ENCODE measurements at regions not wholly inside any gene's neighbourhood (a gene's known extent, or its start where the extent isn't known, plus 50 kb on each side); places are given as distances from the start of the nearest gene placed in this dataset.

DNA sequence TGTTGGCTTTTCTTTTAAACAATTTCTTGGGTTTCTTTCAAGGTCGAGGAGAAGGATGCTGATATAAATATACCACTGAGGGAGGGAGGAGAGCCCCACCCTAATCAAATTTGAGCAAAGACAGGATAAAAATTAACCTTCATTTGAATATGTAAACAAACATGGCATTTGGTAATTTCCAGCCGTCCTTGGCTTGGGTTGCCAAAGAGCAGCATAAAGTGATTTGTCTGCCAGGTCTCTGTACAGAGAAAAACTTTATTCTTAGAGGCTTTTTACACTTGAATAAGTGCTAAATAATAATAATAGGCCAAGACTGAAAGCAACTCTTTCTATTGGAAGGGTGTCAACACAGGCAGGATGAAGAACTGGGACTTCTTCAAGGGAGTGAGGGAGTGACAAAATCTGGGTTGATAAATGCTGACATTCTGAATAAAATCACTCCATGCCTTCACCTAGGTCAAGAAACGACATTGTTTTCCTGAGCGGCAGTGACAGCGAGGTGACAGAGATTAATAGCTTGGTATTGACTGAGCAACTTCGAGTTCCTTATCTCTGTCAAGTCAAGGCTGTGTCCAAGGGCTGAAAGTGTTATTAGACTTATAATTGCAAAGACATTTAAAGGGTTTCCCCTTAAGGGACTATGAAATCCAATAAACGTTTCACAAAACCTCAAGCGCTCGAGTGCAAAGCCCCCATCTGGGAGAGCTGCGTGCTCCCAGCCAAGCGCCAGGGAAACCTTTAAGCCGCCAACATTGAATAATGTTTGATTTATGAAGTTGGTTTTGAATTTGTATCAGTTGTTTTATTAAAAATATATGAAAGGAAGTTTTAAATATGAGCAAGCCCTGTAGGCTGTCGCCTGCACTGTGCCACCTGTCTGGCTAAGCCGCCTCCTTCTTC lies 269.5 kb upstream of the N4BP1 start:
- no peak for DNase-seq

DNA sequence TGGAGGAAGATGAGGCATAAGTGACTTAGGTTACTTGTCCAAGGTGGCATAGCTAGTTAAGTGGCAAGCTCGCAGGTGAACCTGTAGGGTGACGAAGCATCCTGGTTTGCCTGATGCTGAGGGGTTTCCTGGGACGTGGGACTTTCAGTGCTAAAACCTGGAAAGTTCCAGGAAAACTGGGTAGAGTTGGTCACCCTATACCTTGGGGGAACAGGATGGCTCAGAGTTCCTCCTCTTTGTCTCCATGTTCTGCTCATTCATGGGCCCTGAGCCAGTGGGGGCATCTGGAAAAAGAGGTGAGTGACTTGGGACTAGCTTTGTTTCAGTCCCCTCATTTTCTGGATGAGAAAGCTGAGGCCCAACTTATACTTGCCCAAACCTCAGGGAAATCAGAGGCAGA lies 268.0 kb upstream of the N4BP1 start:
- DNase-seq, result no peak

DNA sequence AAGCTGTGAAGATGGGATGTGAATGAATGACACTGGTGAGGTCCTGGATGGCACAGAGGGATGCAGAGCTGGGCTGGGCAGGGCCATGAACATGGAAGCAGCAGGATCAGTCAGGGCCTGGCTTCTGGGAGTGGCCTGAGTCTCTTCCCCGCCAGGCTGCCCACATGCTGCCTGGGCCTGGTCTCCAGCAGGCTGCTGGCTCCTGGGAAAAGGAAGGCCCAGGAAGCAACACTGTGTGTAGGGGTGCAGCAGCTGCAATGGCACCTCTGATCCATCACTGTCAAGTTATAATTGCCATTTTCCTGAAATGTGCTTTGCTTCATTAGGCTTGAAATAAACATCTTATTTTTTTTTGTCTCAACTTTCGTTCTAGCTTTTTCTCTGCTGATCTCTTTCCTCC lies 260.2 kb upstream of the N4BP1 start:
- DNase-seq, result no peak

DNA sequence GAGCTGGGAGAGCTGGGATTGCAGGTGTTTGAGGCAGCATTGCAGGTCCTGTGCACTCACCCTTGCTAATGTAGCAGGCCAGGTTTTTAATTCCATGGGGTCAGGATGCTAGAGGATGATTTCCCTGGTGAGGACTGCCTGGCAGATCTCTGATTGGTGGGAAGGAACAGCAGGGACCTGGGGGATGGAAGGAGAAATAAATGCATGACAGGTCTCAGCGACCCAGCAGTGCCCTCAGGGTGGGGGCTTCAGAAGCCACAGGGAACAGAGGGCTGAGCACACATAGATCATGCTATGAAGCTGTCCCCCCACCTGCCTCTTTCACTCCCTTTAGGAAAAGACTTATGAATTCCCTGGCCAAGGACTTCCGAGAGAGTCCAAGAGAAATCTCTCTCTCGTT lies 255.5 kb upstream of the N4BP1 start:
- no peak for DNase-seq

DNA sequence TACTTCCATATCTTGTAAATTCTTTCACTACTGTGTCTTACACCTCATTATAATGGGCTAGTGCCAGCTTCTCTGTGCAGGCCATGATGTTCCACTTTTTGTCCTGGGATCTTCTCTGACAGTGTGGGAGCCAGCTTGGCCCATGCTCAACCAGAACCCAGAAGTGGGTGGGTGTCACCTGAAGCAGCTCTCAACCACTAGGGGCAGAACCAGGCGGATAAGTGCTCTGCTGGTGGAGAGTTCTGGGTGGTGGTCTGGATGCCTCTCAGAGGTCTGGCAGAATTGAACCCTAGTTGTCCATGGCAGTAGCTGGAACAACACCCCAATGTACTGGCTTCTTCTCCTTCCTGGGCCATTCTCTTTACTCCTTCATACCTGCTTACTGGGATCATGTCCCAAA lies 254.1 kb upstream of the N4BP1 start:
- no peak for DNase-seq

DNA sequence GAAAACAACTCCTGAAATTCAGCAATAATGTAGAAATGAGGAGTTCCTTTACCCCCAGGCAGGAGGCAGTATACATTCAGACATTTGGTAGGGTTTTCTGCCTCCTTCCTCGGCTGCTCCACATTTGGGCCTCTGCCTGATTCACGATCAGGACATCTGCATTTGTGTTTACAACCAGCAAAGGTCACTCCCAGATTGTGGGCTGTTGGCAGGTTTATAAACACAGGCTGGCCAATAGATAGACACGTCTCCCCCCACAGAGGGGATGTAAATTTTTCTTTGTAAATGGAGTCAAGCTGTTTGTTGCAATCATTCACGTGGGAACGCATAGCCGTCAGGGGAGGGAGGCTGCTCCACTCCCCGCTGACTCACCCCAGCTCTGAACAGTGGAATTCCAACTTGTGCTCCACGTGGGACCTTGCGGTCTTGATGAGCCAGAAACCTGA lies 252.1 kb upstream of the N4BP1 start:
- no peak for DNase-seq

DNA sequence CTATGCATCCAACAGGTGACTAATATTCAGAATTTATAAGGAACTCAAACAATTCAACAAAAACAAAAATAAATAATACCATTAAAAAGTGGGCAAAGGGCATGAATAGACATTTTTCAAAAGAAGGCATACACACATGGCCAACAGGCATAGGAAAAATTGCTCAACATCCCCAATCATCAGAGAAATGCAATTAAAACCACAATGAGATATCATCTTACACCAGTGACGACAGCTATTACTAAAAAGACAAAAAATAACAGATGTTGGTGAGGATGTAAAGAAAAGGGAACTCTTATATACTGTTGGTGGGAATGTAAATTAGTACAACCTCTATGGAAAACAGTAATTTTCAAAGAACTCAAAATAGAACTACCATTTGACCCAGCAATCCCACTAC lies 250.4 kb upstream of the N4BP1 start:
- DNase-seq, result no peak

DNA sequence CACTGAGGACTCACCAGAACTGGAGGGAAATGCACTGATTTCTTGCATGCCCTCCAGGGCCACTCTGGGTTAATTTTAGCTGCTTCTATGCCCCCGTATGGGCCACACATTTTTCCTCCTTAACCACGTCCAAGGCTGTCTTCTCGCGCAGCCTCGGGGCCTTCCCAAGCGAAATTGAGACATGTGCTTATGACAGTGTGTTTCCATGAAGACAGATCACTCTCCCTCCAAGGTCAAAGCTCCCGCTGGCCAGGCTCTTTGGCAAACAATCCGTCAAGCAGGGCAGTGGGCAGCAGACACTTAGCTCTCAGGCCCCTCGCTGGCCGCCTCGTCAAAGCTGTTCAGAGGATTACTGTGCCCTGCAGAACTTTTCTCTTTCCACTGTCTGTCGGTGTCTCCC lies 243.0 kb upstream of the N4BP1 start:
- DNase-seq, result no peak

DNA sequence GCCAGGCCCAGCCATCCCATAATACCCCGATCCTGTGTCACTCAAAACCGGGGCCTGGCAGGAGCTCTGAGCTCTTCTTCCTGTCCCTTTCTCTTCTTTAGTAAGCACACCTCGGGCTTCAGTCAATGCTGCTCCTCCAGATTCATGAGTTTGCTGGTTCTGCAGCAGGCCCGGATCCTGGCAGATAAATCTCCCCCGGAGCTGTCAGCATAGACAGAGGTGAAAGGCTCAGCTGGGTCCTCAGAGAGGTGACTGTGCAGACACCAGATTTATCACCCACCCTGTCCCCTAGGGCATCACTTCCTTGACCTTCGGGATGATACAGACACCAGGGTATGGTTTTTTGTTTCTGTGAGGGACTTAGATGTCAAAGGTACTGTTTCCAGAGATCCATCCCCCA lies 242.5 kb upstream of the N4BP1 start:
- no peak for DNase-seq

DNA sequence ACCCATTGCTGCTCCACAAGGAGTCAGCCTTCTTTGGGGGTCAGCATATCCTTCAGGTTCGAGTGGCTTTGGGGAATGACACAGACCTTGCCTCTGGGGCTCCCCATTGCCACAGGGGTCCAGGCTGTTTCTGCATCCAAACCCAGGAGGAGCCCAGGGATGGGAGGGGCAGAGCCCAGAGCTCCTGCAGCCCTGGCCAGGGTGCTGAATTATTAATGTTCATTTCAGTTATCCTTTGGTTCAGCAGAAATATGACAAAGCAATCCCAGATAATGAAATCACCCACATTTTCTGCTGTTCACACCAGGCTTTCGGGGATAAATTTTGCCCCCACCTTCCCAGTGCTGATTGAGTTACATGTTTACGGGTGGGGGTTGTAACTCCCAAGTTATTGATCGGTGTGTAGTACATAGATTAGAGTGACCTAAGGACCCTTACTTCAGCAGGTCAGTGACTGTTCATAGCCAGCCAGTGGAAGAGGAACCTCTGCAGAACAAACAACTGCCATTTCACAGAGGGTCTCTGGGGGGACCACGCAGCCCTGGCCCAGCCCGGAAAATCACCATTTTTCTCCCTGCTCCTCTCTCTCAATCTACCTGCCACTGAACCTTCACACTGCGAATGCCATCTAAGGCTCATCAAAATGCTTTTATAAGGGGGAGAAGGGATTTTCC lies 240.3 kb upstream of the N4BP1 start:
- DNase-seq, result no peak

DNA sequence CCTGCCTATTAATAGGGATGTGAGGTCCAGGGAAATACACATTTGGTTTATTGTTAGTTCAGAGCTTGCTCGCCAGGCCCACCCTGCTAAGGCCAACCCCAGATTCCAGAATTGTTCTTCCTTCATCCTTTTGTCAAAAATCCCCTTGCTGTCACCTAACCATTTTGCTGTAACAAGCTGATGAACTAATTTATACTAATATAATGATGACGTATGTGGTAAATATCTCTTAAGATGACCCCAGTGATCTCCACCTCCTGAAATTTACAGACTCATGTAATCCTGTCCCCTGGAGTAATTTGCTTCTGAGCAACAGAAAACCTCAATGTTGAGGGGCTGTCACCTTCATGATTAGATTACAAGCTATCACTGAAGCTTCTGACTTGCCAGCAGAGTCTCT lies 236.3 kb upstream of the N4BP1 start:
- no peak for DNase-seq

DNA sequence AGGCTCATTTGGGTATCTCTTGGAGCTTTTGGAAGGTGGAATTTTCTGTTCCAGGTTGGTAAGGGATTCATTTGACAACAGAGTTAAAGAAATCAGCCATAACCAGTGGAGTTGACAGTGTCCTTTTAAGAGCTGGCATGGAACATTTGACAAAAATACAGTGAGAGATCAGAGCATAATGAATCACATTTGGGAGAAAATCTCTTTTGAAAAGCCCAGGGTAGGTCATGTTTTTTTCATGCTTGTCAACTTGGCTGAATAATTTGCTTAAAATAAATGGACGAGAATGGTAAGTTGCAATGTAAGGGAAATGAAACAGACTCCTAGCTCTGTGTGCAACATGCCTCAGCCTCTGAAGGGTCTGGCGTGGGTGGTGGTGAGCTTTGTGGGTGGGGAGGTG lies 235.3 kb upstream of the N4BP1 start:
- DNase-seq, result no peak

DNA sequence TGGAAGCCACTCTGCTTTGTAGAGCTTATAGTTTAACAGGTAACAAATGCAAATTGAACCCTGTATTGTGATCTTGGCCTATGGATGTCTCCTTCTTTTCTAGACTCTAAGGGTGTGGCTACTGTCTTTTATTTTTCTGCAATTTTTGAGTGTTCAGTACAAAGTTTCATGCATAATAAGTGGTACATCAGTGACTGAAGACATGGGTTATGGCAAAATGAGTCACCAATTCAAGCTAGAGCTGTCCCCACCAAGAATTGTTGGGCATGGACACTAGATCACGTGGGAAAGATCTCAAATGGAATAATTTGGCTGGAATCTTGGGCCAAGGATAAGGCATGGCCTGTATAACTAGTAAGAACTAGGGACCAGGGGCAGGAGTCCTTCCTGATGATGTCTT lies 228.4 kb upstream of the N4BP1 start:
- no peak for DNase-seq

DNA sequence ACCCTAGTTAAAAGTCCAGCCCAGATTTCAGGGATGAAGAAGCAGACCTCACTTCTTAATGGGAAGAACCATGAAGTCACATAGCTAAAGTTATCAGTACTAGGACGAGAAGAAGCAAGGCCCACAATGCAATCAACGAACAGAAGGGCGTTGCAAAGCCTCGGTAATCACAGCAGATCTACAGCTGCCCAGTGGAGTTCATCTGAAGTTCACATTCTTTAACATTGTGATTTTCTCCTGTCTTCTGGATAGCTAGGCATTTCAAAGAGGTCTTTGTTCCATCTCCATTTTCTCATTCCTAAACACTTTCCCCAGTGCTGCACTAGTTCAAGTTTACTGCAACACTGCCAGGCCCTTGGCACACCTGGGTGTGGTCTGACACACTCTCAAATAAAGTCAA lies 226.7 kb upstream of the N4BP1 start:
- DNase-seq, result no peak

DNA sequence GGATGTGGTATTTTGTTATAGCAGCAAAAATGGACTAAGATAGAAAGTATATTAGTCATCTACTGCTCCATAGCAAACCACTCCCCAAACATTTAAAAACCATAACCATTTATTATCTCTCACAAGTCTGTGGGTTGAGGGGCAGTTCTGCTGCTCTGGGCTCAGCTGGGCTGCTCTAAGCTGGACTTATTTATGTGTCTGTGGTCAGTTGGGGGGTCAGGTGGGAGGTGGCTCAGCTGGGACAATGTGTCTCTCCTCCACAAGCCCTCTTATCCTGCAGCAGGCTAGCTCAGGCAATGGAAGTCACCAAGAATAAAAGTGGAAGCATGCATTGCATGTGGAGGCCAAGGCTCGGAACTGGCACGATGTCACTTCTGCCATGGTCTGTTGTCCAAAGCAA lies 226.1 kb upstream of the N4BP1 start:
- no peak for DNase-seq

DNA sequence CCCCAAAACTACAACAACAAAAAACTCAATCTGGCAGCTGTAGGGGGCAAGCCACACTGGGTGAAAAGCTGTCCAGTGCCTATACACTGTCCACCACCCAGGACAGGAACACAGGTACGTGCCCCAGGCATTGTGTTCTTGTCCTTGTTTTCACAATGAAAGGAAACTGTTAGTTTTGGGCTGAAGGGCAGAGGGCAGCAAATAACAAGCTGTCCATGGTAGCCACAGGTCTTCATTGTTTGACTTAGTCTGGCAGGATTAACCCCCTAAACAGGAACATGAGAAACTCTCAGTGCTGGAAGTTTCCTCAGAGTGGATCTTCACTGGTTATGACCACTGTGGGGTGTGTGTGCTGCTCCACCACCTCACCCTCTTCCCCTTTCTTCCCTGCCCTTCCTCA lies 224.6 kb upstream of the N4BP1 start:
- no peak for DNase-seq

DNA sequence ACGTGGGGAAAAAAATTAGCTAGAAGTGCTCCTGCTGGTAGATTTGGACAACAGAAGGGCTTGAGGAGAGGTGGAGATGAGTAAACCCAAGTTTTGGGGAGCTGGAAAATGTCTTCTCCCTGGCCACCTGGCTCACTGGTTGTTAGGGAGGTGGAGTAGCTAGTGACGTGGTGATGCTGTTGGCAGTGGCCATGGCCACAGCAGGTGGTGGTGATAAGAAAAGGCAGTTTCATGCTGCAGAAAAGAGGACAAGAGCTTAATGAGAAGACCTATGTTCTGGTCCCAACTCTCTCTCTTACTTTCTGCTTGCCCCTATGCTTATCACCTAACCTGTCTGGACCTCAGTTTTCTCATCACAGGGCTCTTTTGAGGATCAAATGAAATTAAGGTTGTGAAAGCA lies 223.5 kb upstream of the N4BP1 start:
- no peak for DNase-seq

DNA sequence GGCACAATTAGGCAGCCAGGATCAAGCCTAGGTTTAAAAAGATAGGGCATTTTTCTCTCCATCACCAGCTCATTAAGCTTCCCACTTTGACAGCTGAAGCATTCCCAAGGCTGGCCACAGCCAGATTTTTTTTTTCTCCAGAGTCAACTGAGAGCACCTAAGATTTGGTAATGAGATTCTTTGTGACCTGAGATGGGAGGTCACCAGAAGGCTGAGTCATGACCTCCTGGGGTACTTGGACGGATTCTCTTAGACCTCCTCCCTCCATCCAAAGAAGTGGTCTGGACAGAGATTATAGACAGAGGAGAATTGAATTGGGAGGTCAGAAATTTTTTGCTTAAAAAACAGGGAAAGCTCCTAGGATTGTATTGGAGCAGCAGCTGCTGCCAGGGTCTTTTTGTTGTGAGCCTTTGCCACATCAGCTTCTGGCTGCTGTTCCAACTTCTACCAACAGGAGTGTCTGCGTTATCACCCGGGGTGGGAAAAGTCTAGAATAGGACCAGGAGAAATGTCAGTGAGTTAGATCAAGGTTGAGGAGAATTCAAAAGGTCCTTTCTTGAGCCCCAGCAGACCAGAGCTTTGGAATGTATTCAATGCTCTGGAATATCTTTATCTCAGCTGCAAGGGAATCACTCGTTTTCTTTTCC lies 221.2 kb upstream of the N4BP1 start:
- no peak for DNase-seq

DNA sequence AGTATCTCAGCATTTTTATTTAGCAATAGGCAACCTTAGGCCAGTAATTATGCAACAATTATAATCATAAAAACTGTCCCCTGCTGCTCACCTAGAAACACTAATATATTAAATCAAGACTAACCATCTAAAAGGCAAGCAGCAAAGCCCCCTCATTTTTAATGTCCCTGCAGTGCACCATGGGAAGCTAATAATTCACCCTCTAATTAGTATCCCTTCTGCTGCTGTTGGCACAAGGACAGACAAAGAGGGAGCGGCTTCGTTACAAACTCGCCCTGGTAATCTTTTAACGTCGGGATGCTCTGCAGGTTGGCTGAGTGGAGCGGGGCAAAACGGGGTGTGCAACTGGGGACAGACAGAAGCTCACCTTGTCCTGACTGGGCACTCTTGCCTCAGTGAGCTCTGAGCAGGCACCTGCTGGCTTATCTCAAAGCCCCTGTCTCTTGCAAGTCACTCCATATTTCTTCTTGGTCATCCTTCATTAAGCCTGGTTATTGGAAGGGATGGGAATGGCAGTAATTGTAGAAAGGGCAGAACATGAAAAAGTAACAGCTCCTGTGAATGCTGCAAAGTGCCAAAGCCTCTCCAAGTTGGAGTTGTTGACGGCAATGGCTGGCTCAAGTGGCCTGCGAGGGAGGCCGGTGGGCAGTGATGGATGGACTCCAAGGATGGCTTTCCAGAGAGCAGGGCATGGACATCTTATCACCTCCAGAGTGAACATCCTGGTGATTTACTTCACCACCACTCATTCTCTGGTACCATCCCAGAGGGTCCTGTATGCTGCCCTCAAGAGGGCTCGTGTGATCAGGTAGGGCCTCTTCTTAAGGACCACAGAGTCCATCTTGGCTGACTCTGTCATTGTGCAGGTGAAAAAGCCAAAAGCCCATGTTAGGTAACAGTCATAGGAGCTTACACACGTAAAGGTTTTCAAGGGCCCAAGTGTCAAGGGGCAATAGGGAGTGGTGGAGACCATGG lies 219.6 kb upstream of the N4BP1 start:
- DNase-seq, result no peak

DNA sequence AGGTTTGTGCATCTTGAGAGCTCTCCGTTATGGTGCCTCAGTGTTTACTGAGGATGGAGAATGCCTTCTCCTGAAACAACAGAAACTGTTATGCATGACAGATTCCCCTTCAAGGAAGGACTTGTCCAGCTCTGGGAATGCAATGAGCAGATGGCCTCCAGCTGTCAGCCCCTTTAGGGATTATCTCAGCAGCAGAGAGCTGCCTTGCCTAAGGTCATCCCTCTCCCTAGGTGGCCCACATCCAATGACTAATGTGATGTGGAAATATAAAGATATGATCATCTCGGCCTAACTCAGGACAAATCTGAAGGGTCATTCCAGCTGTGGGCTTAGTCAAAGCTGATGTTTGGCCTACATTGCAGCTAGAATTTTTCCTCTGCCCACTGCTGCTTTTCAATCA lies 214.3 kb upstream of the N4BP1 start:
- DNase-seq, result no peak

DNA sequence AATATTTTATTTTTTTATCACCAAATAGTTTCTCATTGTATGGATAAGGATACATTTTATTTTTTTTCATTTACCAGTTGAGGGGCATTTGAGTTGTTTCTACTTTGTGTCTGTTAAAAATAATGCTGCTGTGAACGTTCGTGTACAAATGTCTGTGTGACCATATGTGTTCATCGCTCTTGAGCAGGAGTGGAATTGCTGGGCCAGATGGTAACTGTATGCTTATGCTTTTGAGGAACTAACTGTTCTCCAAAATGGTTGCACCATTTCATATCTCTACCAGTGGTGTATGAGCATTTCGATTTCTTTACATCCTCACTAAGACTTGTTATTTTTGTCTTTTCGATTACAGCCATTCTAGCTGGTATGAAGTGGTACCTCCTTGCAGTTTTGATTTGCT lies 212.5 kb upstream of the N4BP1 start:
- no peak for DNase-seq

DNA sequence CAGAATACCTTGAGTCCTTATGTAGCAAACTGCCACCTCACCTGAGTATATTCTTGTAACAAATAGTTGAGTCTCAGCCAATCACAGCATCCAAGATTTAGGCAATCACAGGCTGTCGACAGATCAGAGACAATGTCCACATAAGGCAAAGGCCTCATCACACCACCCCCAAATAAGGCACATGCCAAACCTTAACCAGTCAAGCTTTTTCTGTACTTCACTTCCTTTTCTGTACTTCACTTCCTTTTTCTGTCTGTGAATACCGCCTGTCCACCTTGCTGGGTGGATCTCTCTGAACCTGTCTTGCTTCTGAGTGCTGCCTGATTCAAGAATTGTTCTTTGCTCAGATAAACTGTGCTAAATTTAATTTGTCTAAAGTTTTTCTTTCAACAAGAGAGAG lies 210.4 kb upstream of the N4BP1 start:
- DNase-seq, result no peak

DNA sequence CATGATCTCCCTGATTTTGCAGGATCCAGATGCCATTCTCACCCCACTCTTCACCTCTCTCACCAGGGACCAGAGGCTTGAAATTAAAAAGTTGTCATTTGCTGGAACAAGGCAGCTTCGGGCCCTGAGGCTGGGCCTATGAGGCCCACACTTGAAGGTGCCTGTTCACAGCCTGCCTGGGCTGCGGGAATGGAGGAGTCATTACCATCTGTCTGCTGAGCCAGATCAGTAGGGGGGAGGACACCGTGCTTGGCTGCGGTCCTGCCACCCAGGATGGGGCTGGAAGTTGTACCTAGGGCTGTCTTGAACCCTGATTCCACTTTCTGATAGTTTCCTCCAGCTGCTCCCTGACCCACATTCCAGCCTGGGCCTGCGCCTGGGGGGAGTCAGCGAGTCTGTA lies 208.3 kb upstream of the N4BP1 start:
- DNase-seq, result no peak

Measured in NCI-H187 treated with DMSO at 0.1 percent for 48 hours (cell line).